ENCODE measurements at regions not wholly inside any gene's neighbourhood (a gene's known extent, or its start where the extent isn't known, plus 50 kb on each side); places are given as distances from the start of the nearest gene placed in this dataset.

- TF ChIP-seq TAF1 (IDR thresholded peaks at IDR 0.05; ENCODE audit: borderline replicate concordance, insufficient read depth, low read length) = no peak
- no peak for TF ChIP-seq SIN3A (IDR thresholded peaks at IDR 0.05; ENCODE audit: borderline replicate concordance, insufficient read depth, low read length)
Measured at GRCh38 chr4:115687052-115687755, 573.8 kb upstream of the NDST4 start.

Measured in PFSK-1 (cell line).